ENCODE measurements at regions not wholly inside any gene's neighbourhood (a gene's known extent, or its start where the extent isn't known, plus 50 kb on each side); places are given as distances from the start of the nearest gene placed in this dataset.

DNA sequence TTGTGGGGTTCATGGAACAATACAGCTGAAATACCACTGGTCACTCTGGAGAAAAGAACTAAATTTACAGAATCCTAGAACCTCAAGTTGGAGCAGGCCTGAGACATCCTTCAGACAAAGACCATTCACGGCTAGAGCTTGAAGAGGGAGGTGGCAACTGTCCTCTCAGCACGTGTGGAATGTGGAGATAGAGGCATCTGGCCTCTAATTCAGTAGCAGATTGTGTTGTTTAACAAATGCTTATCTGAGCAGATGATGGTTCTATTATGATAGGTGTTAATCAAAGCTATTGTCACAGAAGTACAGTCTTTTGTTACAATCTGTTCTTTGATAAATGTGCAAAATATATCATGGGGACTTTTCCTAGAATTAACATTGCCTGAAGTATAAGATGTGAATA lies 121.7 kb upstream of the KCNIP4 start:
- Histone ChIP-seq H3K36me3 (ENCODE audit: insufficient read depth in 1 of 2, low read depth in 1 of 2) (no peaks in the 10 kb centered on the region), H3K9me3 (no peaks in the 10 kb centered on the region), H3K4me1 (no peaks in the 10 kb centered on the region), H3K27ac (no peak overlapping the region), H3K4me3 (no peak overlapping the region), H3K27me3 (ENCODE audit: insufficient read depth in 3 of 3, low read length in 2 of 3) (no peaks in the 10 kb centered on the region)
- WGBS, 3 donors, result 51 to 63% (median 58%) methylated on average over 2 of the region's 2 CpGs
- intact Hi-C loops (cut with DNase I), result no loop called here
- ATAC-seq, result no peak
- TF ChIP-seq, protein P1, sequence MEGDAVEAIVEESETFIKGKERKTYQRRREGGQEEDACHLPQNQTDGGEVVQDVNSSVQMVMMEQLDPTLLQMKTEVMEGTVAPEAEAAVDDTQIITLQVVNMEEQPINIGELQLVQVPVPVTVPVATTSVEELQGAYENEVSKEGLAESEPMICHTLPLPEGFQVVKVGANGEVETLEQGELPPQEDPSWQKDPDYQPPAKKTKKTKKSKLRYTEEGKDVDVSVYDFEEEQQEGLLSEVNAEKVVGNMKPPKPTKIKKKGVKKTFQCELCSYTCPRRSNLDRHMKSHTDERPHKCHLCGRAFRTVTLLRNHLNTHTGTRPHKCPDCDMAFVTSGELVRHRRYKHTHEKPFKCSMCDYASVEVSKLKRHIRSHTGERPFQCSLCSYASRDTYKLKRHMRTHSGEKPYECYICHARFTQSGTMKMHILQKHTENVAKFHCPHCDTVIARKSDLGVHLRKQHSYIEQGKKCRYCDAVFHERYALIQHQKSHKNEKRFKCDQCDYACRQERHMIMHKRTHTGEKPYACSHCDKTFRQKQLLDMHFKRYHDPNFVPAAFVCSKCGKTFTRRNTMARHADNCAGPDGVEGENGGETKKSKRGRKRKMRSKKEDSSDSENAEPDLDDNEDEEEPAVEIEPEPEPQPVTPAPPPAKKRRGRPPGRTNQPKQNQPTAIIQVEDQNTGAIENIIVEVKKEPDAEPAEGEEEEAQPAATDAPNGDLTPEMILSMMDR (IDR thresholded peaks at IDR 0.05), result no peak
- DNase-seq, result no peak

DNA sequence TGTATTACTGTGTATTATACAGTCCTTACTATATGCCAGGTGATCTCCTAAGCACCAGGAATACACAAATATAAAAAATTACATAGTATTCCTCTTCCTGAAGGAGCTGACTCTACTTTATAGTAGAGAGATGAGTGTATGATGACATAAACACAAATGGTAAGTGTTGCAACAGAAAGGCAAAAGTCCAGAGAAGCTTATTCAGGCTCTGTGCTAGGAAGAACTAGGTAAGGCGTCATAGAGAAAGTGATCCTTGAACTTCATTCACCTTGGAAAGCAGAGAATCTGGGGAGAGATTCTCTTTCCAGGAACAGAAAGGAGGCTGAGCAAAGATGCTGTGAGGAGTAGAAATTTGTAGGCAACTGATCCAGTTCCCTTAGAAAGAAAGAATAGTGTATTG lies 115.0 kb upstream of the KCNIP4 start:
- Histone ChIP-seq H3K36me3 (ENCODE audit: insufficient read depth in 1 of 2, low read depth in 1 of 2) (no peaks in the 10 kb centered on the region), H3K27ac (no peak overlapping the region), H3K4me3 (no peak overlapping the region), H3K9me3 (no peaks in the 10 kb centered on the region), H3K4me1 (no peaks in the 10 kb centered on the region), H3K27me3 (ENCODE audit: insufficient read depth in 3 of 3, low read length in 2 of 3) (no peaks in the 10 kb centered on the region)
- DNase-seq (no peak), ATAC-seq (no peak)
- TF ChIP-seq, protein P1 (IDR thresholded peaks at IDR 0.05), result no peak
- intact Hi-C loops (cut with DNase I), result no loop called here
- WGBS, 3 donors, result 80 to 89% (median 89%) methylated on average over 1 of the region's 1 CpG

DNA sequence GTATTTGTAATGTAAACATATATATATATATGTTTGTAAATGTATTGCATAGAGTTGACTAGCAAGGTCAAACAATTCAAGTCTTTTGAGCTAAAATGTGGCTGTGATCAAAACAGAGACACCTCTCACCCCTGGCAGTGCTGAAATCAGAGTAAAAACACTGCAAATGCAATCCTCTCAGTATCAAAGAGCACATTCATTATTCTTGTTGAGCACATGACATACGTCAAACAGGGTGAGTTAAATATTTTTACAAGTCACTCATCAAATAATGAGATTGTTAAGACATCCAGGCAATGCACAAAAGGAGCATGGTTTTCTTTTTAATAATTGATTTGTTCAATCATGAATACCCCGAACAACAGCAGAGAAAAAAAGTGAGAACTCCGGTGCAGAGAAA lies 114.1 kb upstream of the KCNIP4 start:
- Histone ChIP-seq H3K4me1 (no peaks in the 10 kb centered on the region), H3K36me3 (ENCODE audit: insufficient read depth in 1 of 2, low read depth in 1 of 2) (no peaks in the 10 kb centered on the region), H3K27ac (no peak overlapping the region), H3K9me3 (no peaks in the 10 kb centered on the region), H3K4me3 (no peak overlapping the region), H3K27me3 (ENCODE audit: insufficient read depth in 3 of 3, low read length in 2 of 3) (no peaks in the 10 kb centered on the region)
- DNase-seq (no peak), ATAC-seq (no peak)
- TF ChIP-seq, protein P1 (IDR thresholded peaks at IDR 0.05), result no peak
- 53 to 83% (median 78%) methylated on average over 3 of the region's 3 CpGs for WGBS, 3 donors
- intact Hi-C loops (cut with DNase I), result no loop called here

DNA sequence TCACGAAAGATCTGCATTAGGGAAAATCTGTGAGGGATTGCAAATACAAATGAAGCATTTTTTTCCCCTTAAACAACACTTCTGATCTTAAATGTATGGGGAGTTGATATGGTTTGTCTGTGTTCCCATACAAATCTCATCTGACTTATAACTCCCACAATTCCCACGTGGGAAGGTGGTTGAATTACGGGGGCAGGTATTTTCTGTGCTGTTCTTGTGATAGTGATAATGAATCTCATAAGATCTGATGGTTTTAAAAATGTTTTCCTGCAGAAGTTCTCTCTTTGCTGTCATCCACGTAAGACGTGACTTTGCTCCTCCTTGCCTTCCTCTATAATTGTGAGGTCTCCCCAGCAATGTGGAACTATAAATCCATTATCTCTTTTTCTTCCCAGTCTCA lies 107.4 kb upstream of the KCNIP4 start:
- Histone ChIP-seq H3K4me1 (no peaks in the 10 kb centered on the region), H3K27me3 (ENCODE audit: insufficient read depth in 3 of 3, low read length in 2 of 3) (no peaks in the 10 kb centered on the region), H3K36me3 (ENCODE audit: insufficient read depth in 1 of 2, low read depth in 1 of 2) (no peaks in the 10 kb centered on the region), H3K27ac (no peak overlapping the region), H3K4me3 (no peak overlapping the region), H3K9me3 (no peaks in the 10 kb centered on the region)
- intact Hi-C loops (cut with DNase I), result no loop called here
- WGBS, 3 donors, result 65 to 73% (median 70%) methylated on average over 5 of the region's 5 CpGs
- ATAC-seq (no peak), DNase-seq (no peak)
- TF ChIP-seq, protein P1 (IDR thresholded peaks at IDR 0.05), result no peak

DNA sequence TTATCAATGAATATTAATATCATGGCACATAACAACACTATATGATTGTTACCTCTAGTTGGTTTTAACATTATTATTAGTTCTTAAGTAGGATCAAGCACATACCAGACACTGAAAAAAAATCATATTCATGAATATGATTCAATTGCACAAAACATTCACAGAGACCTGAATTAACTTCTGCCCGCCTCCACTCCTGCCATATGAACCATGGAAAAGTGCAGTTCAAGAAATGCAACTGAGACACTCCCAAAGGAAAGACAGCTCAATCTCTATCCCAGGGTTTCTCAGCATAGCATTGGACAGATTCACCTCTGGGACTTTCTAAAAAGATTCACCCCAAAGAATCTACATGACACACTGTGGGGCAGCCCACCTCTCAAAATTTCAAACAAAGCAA lies 103.5 kb upstream of the KCNIP4 start:
- H3K4me1 ChIP-seq, result no peaks in the 10 kb centered on the region
- TF ChIP-seq, protein P1 (IDR thresholded peaks at IDR 0.05), result no peak
- H3K36me3 ChIP-seq (ENCODE audit: insufficient read depth in 1 of 2, low read depth in 1 of 2), result no peaks in the 10 kb centered on the region
- intact Hi-C loops (cut with DNase I), result no loop called here
- no peak overlapping the region for H3K27ac ChIP-seq
- WGBS, 3 donors, result 75 to 96% (median 90%) methylated on average over 1 of the region's 1 CpG
- ATAC-seq (no peak), DNase-seq (no peak)
- no peak overlapping the region for H3K4me3 ChIP-seq
- no peaks in the 10 kb centered on the region for H3K9me3 ChIP-seq
- H3K27me3 ChIP-seq (ENCODE audit: insufficient read depth in 3 of 3, low read length in 2 of 3), result no peaks in the 10 kb centered on the region
